ENCODE measurements at regions not wholly inside any gene's neighbourhood (a gene's known extent, or its start where the extent isn't known, plus 50 kb on each side); places are given as distances from the start of the nearest gene placed in this dataset.

GRCh38 chrX:5536261-5536660, 692.4 kb downstream of the NLGN4X start:
- H3K27me3 ChIP-seq (replicated peaks in 1 of 2; ENCODE audit: control insufficient read depth in 2 of 2, insufficient read depth in 2 of 2, low read length in 1 of 2) = no peaks in the 10 kb centered on the region
- H3K36me3 ChIP-seq (ENCODE audit: control insufficient read depth in 2 of 2, insufficient read depth in 2 of 2, low read length in 1 of 2) = no peaks in the 10 kb centered on the region
- ChIA-PET POLR2A (no interaction called here), RAD21 (ENCODE audit: unreplicated experiment) (no interaction called here), SMC1A (ENCODE audit: uncharacterized antibody, unreplicated experiment) (no interaction called here), CTCF (no interaction called here)
- H3K79me2 ChIP-seq (ENCODE audit: control insufficient read depth, insufficient read depth, low read length) = no peaks in the 10 kb centered on the region
- ATAC-seq (no peak), DNase-seq (ENCODE audit: low read depth, low spot score) (no peak), FAIRE-seq (no peak)
- intact Hi-C loops (cut with micrococcal nuclease; ENCODE audit: unreplicated experiment) (no loop called here), in situ Hi-C loops (cut with MboI) (no loop called here)
- no TSS peak for BruUV-seq (replicated peaks)
- no peak overlapping the region for H3K27ac ChIP-seq (ENCODE audit: control insufficient read depth, insufficient read depth)
- no peak overlapping the region for H3K4me3 ChIP-seq
- no peak overlapping the region for H3K4me2 ChIP-seq (ENCODE audit: control insufficient read depth, insufficient read depth)
- no peak overlapping the region for H3K9ac ChIP-seq (ENCODE audit: control insufficient read depth, insufficient read depth, low read length)
- H3K9me3 ChIP-seq (replicated peaks; ENCODE audit: control insufficient read depth, insufficient read depth, low read length) = no peaks in the 10 kb centered on the region
- no peaks in the 10 kb centered on the region for H4K20me1 ChIP-seq (ENCODE audit: control insufficient read depth, insufficient read depth)
- H2AFZ ChIP-seq (ENCODE audit: control insufficient read depth, low read depth, low read length) = no peak overlapping the region
- 19% methylated on average over 3 of the region's 3 CpGs for WGBS (ENCODE audit: insufficient coverage, insufficient replicate concordance, low lambda C conversion rate, missing lambda C conversion rate)
- no peaks in the 10 kb centered on the region for H3K4me1 ChIP-seq (ENCODE audit: control insufficient read depth, insufficient read depth, low read length)
- TF ChIP-seq BCLAF1 (IDR thresholded peaks at IDR 0.05) (no peak), KDM1A (IDR thresholded peaks at IDR 0.05; ENCODE audit: borderline replicate concordance) (no peak), TCF12 (IDR thresholded peaks at IDR 0.05; ENCODE audit: low read depth, low read length) (no peak), ETV6 (conservative IDR thresholded peaks at IDR 0.05 in 1 of 2, IDR thresholded peaks at IDR 0.05 in 1 of 2; ENCODE audit: borderline replicate concordance in 1 of 2, low read depth in 1 of 2) (no peak), CREM (IDR thresholded peaks at IDR 0.05; ENCODE audit: low read depth) (no peak), POLR2A (IDR thresholded peaks at IDR 0.05; ENCODE audit: low read depth, low read length) (no peak), E4F1 (IDR thresholded peaks at IDR 0.05; ENCODE audit: borderline replicate concordance, partially characterized antibody) (no peak), NFIC (IDR thresholded peaks at IDR 0.05; ENCODE audit: low read depth, low read length) (no peak), TCF7 (IDR thresholded peaks at IDR 0.05; ENCODE audit: borderline replicate concordance) (no peak), BMI1 (IDR thresholded peaks at IDR 0.05; ENCODE audit: borderline replicate concordance) (no peak), ATF7 (IDR thresholded peaks at IDR 0.05; ENCODE audit: low read depth) (no peak), SMARCA5 (IDR thresholded peaks at IDR 0.05) (no peak), MXI1 (IDR thresholded peaks at IDR 0.05; ENCODE audit: low read depth, low read length) (no peak), IRF3 (IDR thresholded peaks at IDR 0.05) (no peak)

All from GM12878 (cell line).